ENCODE measurements at regions not wholly inside any gene's neighbourhood (a gene's known extent, or its start where the extent isn't known, plus 50 kb on each side); places are given as distances from the start of the nearest gene placed in this dataset.

DNA sequence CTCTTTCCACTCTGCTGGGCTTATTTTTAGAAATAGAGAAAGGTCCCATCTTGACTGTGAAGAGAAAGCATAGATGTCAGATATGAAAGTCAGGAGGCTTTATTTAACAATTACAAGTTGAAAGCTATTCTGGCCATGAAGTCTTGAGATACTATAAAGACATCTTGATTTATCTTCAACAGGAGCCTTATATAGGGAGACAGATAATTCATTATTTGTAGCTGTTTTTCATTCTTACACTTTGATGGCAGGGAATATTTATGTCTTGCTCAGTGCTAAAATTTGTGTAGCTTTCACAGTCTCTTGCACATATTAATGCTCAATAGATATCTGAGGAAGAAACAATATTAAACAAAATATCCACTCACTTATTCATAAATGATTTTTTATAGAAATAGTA lies 248.8 kb downstream of the C3orf38 start:
- TF ChIP-seq HDGF (IDR thresholded peaks at IDR 0.05; ENCODE audit: borderline replicate concordance) (no peak), LEF1 (IDR thresholded peaks at IDR 0.05; ENCODE audit: borderline replicate concordance) (no peak), ARNT (IDR thresholded peaks at IDR 0.05) (no peak), ELF4 (IDR thresholded peaks at IDR 0.05) (no peak), FOXA1 (IDR thresholded peaks at IDR 0.05) (no peak), CTBP1 (IDR thresholded peaks at IDR 0.05; ENCODE audit: borderline replicate concordance) (no peak), BHLHE40 (IDR thresholded peaks at IDR 0.05; ENCODE audit: borderline replicate concordance) (no peak), SP1 (IDR thresholded peaks at IDR 0.05) (no peak), FOXM1 (IDR thresholded peaks at IDR 0.05; ENCODE audit: borderline replicate concordance) (no peak), SUZ12 (IDR thresholded peaks at IDR 0.05) (no peak), NFRKB (IDR thresholded peaks at IDR 0.05) (no peak), L3MBTL2 (conservative IDR thresholded peaks at IDR 0.05) (no peak), FOXK2 (IDR thresholded peaks at IDR 0.05) (no peak)
- TF ChIP-seq, protein P1, sequence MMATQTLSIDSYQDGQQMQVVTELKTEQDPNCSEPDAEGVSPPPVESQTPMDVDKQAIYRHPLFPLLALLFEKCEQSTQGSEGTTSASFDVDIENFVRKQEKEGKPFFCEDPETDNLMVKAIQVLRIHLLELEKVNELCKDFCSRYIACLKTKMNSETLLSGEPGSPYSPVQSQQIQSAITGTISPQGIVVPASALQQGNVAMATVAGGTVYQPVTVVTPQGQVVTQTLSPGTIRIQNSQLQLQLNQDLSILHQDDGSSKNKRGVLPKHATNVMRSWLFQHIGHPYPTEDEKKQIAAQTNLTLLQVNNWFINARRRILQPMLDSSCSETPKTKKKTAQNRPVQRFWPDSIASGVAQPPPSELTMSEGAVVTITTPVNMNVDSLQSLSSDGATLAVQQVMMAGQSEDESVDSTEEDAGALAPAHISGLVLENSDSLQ (IDR thresholded peaks at IDR 0.05), result no peak

Data from HEK293T (cell line).